ENCODE measurements at regions not wholly inside any gene's neighbourhood (a gene's known extent, or its start where the extent isn't known, plus 50 kb on each side); places are given as distances from the start of the nearest gene placed in this dataset.

DNA sequence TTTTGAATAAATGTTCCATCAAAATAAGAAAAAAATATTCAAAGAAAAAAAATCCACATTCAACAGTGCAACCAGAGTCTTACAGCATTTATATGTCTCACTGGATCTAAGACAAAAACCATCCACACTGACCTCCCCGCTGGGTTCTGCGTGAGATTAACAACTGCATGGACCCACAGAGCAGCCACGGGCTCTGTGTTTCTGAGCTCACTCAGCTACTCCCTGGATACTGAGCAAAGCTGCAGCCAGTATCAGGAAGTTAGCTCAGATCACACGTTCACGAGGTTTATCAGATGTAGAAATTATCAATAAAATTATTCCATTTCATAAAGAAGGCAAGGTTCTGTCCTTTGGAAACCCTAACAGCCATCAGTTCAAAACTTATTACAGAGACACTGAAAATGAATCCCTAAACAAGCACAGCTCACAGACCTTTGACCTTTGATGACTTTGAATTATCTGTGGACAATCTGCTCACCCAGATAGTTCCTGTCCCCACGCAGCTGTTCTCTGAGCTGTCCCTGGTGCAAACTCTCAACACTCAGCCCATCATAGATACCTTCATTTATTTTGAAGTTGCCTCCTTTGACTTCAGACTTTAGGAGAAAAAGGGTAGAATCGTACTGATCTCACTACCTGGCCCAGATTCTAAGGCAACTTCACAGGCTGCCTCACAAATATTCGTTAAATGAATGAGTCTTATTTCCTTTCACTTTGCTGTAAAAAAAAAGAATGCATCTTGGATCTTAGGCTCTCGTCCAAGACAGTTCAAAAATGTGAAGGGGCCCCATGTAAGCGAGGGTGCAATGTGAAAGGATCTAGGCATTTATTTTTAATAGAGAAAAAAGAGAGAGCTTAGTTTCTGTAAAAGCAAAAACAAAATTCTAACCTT, 67.7 kb upstream of the SVIL start:
- Mint-ChIP-seq H3K9me3 (peaks cover 0 to 3% (median 0%) of the 10 kb centered on the region in 7 donors), H3K27me3 (ENCODE audit: low read depth in 3 of 3) (peaks cover 0 to 3% (median 0%) of the 10 kb centered on the region in 3 donors), H3K4me3 (peak overlapping the region; percentile 59 to 67), H3K36me3 (peaks cover 19 to 21% of the 10 kb centered on the region in 2 donors), H3K27ac (peak overlapping the region; percentile 55 to 88 (median 84)), H3K4me1 (peaks cover 44% of the 10 kb centered on the region)
- H4K20me1 ChIP-seq (ENCODE audit: insufficient read depth, low read length) = no peaks in the 10 kb centered on the region
- 67% methylated on average over 3 of the region's 10 CpGs for WGBS (ENCODE audit: insufficient coverage)
- no peaks in the 10 kb centered on the region for H3K27me3 ChIP-seq (ENCODE audit: control insufficient read depth in 2 of 2, insufficient read depth in 2 of 2, low read length in 2 of 2)
- H3K9ac ChIP-seq (ENCODE audit: insufficient read depth, low read length, poor library complexity, severe bottlenecking) = no peak overlapping the region
- H3K79me2 ChIP-seq (ENCODE audit: insufficient read depth, low read length) = peaks cover 31% of the 10 kb centered on the region
- peak overlapping the region; percentile 12 for H2AFZ ChIP-seq (ENCODE audit: insufficient read depth, low read depth, low read length, poor library complexity, severe bottlenecking)
- H3K4me1 ChIP-seq (ENCODE audit: control insufficient read depth in 1 of 2, insufficient read depth in 2 of 2, low read length in 2 of 2) = peaks cover 33 to 38% of the 10 kb centered on the region in 2 donors
- TF ChIP-seq, protein P1, sequence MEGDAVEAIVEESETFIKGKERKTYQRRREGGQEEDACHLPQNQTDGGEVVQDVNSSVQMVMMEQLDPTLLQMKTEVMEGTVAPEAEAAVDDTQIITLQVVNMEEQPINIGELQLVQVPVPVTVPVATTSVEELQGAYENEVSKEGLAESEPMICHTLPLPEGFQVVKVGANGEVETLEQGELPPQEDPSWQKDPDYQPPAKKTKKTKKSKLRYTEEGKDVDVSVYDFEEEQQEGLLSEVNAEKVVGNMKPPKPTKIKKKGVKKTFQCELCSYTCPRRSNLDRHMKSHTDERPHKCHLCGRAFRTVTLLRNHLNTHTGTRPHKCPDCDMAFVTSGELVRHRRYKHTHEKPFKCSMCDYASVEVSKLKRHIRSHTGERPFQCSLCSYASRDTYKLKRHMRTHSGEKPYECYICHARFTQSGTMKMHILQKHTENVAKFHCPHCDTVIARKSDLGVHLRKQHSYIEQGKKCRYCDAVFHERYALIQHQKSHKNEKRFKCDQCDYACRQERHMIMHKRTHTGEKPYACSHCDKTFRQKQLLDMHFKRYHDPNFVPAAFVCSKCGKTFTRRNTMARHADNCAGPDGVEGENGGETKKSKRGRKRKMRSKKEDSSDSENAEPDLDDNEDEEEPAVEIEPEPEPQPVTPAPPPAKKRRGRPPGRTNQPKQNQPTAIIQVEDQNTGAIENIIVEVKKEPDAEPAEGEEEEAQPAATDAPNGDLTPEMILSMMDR (IDR thresholded peaks at IDR 0.05) = no peak
- intact Hi-C loops (cut with micrococcal nuclease) = no loop called here
- peak overlapping the region; percentile 57 for H3K4me2 ChIP-seq (replicated peaks; ENCODE audit: extremely low read depth, low read length, poor library complexity, severe bottlenecking)
- H3K36me3 ChIP-seq (replicated peaks in 1 of 2; ENCODE audit: control insufficient read depth in 1 of 2, insufficient read depth in 2 of 2, low read length in 2 of 2) = no peaks in the 10 kb centered on the region
- DNase-seq = peak; percentile 16 to 38 (median 33)
- H3K9me3 ChIP-seq (replicated peaks in 1 of 2; ENCODE audit: control insufficient read depth in 1 of 2, insufficient read depth in 1 of 2, low read length in 2 of 2) = no peaks in the 10 kb centered on the region
- H3K27ac ChIP-seq (ENCODE audit: low read depth in 1 of 2, low read length in 2 of 2) = peak overlapping the region; percentile 40 to 65
- peak overlapping the region in 2 of 3 experiments; percentile 22 to 43 for H3K4me3 ChIP-seq (replicated peaks in 1 of 3; ENCODE audit: low read depth in 2 of 3, low read length in 3 of 3)

GRCh38 chr10:29701306-29701705, 66.5 kb upstream of the SVIL start:
- TF ChIP-seq, protein P1 (IDR thresholded peaks at IDR 0.05) = no peak
- Histone ChIP-seq H3K9ac (ENCODE audit: insufficient read depth, low read length, poor library complexity, severe bottlenecking) (no peak overlapping the region), H3K4me2 (replicated peaks; ENCODE audit: extremely low read depth, low read length, poor library complexity, severe bottlenecking) (peak overlapping the region; percentile 34), H3K4me3 (replicated peaks in 1 of 3; ENCODE audit: low read depth in 2 of 3, low read length in 3 of 3) (peak overlapping the region in 1 of 3 experiments; percentile 47), H3K4me1 (ENCODE audit: control insufficient read depth in 1 of 2, insufficient read depth in 2 of 2, low read length in 2 of 2) (peaks cover 33 to 38% of the 10 kb centered on the region in 2 donors), H3K79me2 (ENCODE audit: insufficient read depth, low read length) (peaks cover 31% of the 10 kb centered on the region), H3K9me3 (replicated peaks in 1 of 2; ENCODE audit: control insufficient read depth in 1 of 2, insufficient read depth in 1 of 2, low read length in 2 of 2) (no peaks in the 10 kb centered on the region), H3K27ac (ENCODE audit: low read depth in 1 of 2, low read length in 2 of 2) (peak overlapping the region in 1 of 2 donors; percentile 33), H4K20me1 (ENCODE audit: insufficient read depth, low read length) (no peaks in the 10 kb centered on the region), H3K27me3 (ENCODE audit: control insufficient read depth in 2 of 2, insufficient read depth in 2 of 2, low read length in 2 of 2) (no peaks in the 10 kb centered on the region), H3K36me3 (replicated peaks in 1 of 2; ENCODE audit: control insufficient read depth in 1 of 2, insufficient read depth in 2 of 2, low read length in 2 of 2) (no peaks in the 10 kb centered on the region), H2AFZ (ENCODE audit: insufficient read depth, low read depth, low read length, poor library complexity, severe bottlenecking) (no peak overlapping the region)
- Mint-ChIP-seq H3K36me3 (peaks cover 8 to 11% of the 10 kb centered on the region in 2 donors), H3K4me1 (peaks cover 44% of the 10 kb centered on the region), H3K4me3 (no peak overlapping the region), H3K9me3 (peaks cover 0 to 3% (median 0%) of the 10 kb centered on the region in 7 donors), H3K27ac (peak overlapping the region in 4 of 7 donors; percentile 59 to 88 (median 74)), H3K27me3 (ENCODE audit: low read depth in 3 of 3) (peaks cover 0 to 3% (median 0%) of the 10 kb centered on the region in 3 donors)
- DNase-seq = peak in 2 of 3 donors; percentile 44 to 63
- WGBS (ENCODE audit: insufficient coverage) = no CpG with 5 or more reads among the region's 1 CpG
- intact Hi-C loops (cut with micrococcal nuclease) = no loop called here

Data from CD14-positive monocyte (primary cell).